SK-N-SH treated with all-trans-retinoic acid at 6 μM for 48 hours (cell line): ENCODE measurements at regions not wholly inside any gene's neighbourhood (a gene's known extent, or its start where the extent isn't known, plus 50 kb on each side); places are given as distances from the start of the nearest gene placed in this dataset.

Experiments used
- BACH2 ChIP-seq: fragments of 250-450 bp; sonication (Bioruptor Pico); IDR thresholded peaks from 2 replicates; pipeline ENCODE4 v1.9.0; 2021; ENCODE audit warnings: mild to moderate bottlenecking, borderline replicate concordance
- CSDC2 ChIP-seq: fragments of 250-450 bp; sonication (Bioruptor Pico); IDR thresholded peaks from 2 replicates; pipeline ENCODE4 v1.5.0; 2020; ENCODE audit warnings: mild to moderate bottlenecking, moderate library complexity
- CSRNP3 ChIP-seq: fragments of 250-450 bp; sonication (Bioruptor Pico); IDR thresholded peaks from 2 replicates; pipeline ENCODE4 v1.5.1; 2021; ENCODE audit warnings: mild to moderate bottlenecking, moderate library complexity
- ESRRG ChIP-seq: fragments of 250-450 bp; sonication (Bioruptor Pico); IDR thresholded peaks from 2 replicates; pipeline ENCODE4 v1.6.1; 2021; ENCODE audit warnings: mild to moderate bottlenecking
- GLIS3 ChIP-seq: fragments of 250-450 bp; sonication (Bioruptor Pico); IDR thresholded peaks from 2 replicates; pipeline ENCODE4 v1.5.0; 2020; ENCODE audit warnings: mild to moderate bottlenecking, moderate library complexity
- ZFP3 ChIP-seq: fragments of 250-450 bp; sonication (Bioruptor Pico); IDR thresholded peaks from 2 replicates; pipeline ENCODE4 v1.5.0; 2020; ENCODE audit warnings: mild to moderate bottlenecking, moderate library complexity

- TF ChIP-seq CSRNP3 (CRISPR knock-in tag) (no peak), ZFP3 (CRISPR knock-in tag) (no peak), GLIS3 (no peak), BACH2 (CRISPR knock-in tag) (no peak), ESRRG (no peak), CSDC2 (no peak)
Observed at GRCh38 chr14:38108681-38109080, 99.0 kb upstream of the SSTR1 start.
